DND-41 (cell line): ENCODE measurements at regions not wholly inside any gene's neighbourhood (a gene's known extent, or its start where the extent isn't known, plus 50 kb on each side); places are given as distances from the start of the nearest gene placed in this dataset.
"Not testable (repeated sequence)": the region's sequence is repeated elsewhere in the genome, so short reads cannot be mapped to it uniquely, and the experiment has no call there.

Source experiments
- EZH2 ChIP-seq: IDR thresholded peaks from 3 replicates; pipeline ENCODE4 v1.6.1; 2012; ENCODE audit warnings: borderline replicate concordance, low read depth, mild to moderate bottlenecking, moderate library complexity, low read length, inconsistent platforms; ENCODE audit not compliant: severe bottlenecking
- TF ChIP-seq, protein P1 (sequence below): IDR thresholded peaks from 2 replicates; pipeline ENCODE4 v1.5.1; 2012; ENCODE audit warnings: borderline replicate concordance, low read length, moderate library complexity, mild to moderate bottlenecking; ENCODE audit not compliant: poor library complexity, severe bottlenecking; ENCODE audit errors: extremely low read depth

DNA sequence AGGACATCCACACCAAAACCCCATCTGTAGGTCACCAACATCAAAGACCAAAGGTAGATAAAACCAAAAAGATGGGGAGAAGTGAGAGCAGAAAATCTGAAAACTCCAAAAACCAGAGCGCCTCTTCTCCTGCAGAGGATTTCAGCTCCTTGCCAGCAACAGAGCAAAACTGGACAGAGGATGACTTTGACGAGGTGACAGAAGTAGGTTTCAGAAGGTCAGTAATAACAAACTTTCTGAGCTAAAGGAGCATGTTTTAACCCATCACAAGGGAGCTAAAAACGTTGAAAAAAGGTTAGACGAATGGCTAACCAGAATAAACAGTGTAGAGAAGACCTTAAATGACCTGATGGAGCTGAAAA, 142.9 kb upstream of the FBXL7 start:
- TF ChIP-seq, protein P1, sequence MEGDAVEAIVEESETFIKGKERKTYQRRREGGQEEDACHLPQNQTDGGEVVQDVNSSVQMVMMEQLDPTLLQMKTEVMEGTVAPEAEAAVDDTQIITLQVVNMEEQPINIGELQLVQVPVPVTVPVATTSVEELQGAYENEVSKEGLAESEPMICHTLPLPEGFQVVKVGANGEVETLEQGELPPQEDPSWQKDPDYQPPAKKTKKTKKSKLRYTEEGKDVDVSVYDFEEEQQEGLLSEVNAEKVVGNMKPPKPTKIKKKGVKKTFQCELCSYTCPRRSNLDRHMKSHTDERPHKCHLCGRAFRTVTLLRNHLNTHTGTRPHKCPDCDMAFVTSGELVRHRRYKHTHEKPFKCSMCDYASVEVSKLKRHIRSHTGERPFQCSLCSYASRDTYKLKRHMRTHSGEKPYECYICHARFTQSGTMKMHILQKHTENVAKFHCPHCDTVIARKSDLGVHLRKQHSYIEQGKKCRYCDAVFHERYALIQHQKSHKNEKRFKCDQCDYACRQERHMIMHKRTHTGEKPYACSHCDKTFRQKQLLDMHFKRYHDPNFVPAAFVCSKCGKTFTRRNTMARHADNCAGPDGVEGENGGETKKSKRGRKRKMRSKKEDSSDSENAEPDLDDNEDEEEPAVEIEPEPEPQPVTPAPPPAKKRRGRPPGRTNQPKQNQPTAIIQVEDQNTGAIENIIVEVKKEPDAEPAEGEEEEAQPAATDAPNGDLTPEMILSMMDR = not testable (repeated sequence)
- not testable (repeated sequence) for TF ChIP-seq EZH2
